ENCODE measurements at regions not wholly inside any gene's neighbourhood (a gene's known extent, or its start where the extent isn't known, plus 50 kb on each side); places are given as distances from the start of the nearest gene placed in this dataset.

GRCh38 chr6:94131271-94131670 lies 711.9 kb upstream of the EPHA7 start:
- TF ChIP-seq ZNF274 (IDR thresholded peaks at IDR 0.05; ENCODE audit: low read depth, low read length) (no peak), YY1 (IDR thresholded peaks at IDR 0.05; ENCODE audit: insufficient read depth, insufficient read length) (no peak)

All from NT2/D1 (cell line).